HG02642 (cell line): ENCODE measurements at regions not wholly inside any gene's neighbourhood (a gene's known extent, or its start where the extent isn't known, plus 50 kb on each side); places are given as distances from the start of the nearest gene placed in this dataset.

Experiments
- ATAC-seq: cut with Tn5 transposase; IDR thresholded peaks from one replicate; pipeline ENCODE4 v1.9.1; 2021; ENCODE audit warnings: mild to moderate bottlenecking; ENCODE audit not compliant: unreplicated experiment, poor library complexity

DNA sequence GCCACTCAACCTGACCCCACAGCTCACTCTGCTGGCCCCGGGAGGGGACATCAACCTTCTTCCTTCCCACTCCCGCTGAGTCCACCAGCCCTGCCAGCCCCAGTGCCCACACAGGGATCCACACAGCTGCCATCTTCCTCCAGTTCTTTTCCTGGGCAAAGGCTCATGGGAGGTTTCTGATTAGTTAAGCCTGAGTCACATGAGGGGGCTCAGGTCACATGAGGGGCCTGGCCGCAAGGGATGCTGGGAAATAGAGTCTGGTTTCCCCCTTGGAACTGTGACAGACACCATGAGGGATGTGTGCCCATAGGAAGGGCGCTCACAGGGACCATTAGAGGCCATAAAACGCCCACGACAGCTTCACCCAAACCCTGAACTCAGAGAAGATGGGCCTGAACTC, 228.7 kb upstream of the SFSWAP start:
- ATAC-seq = no peak

DNA sequence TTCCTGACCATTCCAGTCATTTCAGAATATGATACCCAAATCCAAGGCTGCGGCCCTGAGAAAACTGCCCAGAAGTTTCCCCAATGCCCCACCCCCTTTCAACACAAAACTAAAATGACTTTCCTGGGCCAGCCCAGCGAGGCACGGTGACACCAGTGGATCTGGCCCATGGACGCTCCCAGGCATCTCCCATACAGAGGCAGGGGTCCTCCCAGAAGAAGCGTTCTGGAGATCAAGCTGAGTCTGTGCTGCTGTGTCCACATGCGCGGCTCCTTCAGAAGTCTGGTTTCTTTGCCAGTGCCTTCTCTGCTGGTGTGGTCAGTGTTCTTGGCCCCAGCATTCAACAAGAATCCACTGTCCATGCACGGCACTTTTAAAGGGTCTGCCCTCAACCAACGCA, 228.2 kb upstream of the SFSWAP start:
- no peak for ATAC-seq

DNA sequence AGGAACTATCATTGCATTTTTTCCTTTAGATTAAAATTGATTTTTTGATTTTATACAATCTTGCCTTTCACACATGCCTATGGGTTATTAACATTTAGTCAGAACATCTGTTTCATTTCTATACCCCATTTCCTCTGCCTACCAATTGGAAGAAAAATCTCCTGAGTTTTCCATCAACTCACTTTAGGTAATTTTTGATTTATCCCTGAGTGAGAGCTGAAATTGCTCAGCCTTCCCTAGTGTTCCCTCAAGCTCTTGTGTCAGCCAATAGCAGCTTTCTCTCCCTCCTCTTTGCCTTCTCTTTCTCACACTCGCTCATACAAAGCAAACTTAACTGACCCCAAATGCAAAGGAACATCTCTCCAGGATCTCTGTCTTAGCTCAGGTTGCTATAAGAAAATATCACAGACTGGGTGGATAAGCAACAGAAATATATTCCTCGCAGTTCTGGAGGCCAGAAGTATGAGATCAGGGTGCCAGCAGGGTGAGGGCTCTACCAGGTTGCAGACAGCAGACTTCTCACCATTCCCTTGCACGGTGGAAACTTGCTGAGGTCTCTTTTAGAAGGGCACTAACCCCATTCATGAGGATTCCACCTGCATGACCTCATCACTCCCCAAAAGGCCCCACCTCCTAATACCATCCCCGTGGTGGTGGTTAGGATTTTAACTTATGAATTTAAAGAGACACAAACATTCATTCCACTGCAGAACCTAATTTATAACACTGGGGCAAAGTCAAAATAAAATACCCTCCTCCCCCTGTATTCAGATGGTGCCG, 224.2 kb upstream of the SFSWAP start:
- no peak for ATAC-seq

DNA sequence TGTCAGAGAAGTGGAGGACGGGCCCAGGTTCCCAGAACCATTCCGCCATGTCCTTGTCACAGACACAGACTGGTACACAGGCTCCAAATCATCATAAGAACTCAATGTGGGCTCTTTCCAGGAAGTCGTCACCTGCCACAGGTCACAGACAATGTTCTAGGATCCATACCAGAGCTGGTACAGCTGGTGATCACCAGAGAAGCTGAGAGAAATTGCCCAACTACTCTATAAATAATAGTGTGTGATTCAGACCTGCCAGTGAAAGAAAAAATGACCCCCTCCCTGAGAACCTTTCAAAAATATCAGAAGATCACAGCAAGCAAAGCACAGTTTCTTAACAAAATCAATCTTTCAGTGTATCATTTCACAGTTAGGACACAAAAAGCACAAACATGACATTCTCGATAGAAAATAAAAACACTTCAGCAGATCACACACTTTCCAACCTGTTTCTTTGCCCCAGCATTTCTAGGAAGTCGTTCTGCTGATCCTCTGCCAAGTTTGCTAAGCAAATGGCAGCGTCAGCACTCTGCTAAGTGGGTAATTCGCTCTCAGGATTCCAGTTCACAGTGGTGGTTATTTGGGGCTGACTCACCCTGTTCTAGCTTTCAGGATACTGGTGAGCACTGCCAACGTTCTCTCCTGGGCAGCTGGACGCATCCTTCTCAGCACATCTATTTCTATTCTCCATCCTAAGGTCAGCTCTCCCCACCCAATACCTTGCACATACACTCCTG, 223.3 kb upstream of the SFSWAP start:
- no peak for ATAC-seq

DNA sequence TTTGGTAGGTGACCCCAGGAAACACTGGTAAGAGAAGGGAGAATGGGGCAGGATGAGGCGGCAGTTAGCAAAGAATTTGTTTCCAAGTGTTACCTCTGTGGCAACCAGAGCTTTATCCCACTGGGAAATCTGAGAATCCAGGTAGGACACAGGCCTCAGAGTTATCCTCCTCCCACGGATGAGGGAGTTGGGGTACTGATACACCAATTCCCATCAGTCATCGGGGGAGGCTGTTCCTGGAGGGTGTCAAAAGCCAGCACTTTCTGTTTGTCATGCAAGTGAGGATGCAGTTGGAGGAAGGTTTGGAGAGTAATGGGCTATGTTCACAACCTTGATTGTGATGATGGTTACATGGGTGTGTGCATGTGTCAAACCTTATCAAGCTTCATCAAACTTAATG, 221.2 kb upstream of the SFSWAP start:
- no peak for ATAC-seq

DNA sequence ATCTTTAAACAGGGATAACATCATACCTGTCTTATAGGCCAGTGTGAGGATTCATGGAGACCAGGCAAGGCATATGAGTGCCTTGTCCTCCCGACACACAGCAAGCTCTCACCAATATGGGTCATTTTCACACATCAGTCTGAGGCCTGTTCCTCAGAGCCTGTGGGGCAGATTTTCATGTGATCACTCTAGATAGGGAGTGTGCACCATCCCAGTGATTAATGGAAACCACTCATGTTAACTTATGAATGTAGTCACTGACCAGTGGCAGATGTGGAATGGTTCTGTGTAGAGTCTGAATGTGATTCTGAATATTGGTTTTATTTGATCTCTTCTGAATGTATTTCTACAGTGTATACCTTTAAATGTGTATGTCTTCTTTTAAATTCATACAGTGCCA, 219.7 kb upstream of the SFSWAP start:
- ATAC-seq = no peak

DNA sequence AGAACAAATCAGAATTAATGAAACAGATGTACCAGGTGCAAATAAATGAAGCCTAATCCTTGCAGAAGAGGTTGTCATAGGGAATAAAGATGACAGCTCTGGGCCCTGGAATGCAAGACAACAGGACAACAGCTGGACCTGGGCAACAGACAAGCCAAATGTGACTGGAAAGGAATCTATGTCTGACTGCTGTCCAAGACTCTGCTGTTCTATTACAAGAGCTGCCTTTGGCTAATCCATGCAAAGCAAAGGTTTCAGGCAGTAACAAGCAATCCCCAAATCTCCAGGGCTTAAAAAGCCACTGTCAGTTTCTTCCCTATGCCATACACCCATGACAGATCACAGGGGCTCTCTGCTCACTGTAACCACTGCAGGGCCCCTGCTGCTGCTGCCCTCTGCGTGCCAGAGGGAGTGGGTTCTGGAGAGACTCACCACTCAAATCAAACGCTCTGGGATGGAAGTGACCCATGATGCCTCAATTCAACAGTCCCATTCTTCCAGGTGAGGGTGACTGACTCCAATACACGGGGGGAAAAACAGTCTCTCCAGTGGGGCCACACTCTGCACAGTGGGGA, 218.9 kb upstream of the SFSWAP start:
- no peak for ATAC-seq

DNA sequence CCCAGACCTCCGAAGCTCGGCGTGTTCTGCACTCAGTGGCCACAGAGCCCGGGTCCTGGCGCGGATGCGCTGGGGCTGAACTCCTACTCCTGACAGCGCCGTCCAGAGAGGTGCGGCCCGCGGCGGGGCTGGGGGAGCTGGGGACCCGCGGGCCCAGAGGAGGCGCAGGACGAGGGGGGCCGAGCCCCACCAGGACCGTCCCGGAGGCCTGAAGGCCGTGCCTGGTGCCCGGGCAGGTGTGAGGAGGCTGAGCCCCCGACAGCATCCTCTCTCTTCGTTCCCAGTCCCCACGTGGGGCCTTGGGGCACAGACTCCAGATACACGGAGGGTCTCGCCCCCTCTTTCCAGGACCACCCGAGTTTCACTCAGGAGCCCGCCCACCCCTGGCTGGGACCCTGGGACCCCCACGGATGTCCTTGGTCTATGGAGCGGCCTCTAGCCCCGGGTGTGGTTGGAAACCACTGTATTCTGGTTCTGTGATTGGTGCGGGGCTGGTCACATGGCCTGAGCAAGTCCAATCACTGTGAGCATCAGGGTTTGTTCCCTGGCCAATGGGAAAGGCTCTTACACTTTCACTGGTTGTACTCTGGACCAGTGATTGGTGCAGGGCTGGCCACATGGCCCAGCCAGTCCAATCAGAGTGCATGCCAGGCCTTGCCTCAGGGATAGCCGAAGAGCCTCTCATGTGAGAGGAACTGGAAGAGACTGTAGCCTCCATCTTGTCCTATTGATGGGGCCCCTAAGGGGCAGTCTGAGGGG, 217.6 kb upstream of the SFSWAP start:
- no peak for ATAC-seq

DNA sequence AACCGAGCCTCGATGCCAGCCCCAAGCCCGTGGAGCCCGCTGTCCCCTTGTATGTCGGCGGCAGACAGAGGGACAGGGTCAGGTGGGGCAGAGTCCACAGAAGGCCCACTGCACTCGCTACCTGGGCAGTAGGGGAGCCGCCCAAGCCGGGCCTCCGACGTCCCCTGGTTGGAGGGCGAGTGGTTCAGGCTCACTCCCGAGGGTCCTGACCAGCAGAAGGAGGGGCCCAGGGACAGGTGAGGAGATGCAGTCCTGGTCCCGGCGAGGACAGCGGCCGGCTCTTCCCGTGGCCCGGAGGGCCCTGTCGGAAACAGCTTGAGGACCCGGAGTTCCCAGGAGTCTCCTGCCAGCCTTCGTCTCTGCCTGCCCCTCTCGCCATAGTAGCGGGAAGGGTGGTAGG, 216.7 kb upstream of the SFSWAP start:
- ATAC-seq = no peak

DNA sequence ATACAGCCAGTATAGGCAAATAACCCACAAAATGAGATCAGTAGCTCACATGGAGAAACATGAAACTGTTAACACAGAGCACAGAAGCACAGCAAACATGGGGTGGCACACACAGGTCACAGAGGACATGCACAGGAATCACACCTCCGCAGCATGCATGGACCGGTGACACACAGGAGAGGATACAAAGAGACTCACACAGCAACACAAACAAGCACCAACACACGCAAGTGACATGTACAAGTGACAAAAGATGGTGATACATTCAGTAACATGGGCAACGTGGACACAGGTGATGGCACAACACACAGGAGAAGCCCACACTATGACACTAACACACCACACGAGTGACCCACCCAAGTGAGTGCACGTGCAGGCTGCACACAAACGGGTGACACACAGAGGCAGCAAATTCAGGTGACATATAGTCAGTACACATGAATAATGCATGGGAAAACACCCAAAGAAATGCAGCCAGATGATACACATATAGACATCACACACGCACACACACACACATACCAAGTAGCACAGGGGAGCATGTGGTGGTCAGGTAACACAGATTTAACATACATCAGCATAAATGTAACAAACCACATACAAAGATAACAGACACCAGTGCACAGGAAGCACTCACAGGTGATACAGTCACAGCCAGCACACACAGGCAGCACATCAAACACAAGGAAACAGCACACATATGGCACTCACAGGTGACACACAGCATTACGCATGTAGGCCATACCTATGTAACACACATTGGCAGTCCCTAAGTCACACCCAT, 216.0 kb upstream of the SFSWAP start:
- no peak for ATAC-seq

DNA sequence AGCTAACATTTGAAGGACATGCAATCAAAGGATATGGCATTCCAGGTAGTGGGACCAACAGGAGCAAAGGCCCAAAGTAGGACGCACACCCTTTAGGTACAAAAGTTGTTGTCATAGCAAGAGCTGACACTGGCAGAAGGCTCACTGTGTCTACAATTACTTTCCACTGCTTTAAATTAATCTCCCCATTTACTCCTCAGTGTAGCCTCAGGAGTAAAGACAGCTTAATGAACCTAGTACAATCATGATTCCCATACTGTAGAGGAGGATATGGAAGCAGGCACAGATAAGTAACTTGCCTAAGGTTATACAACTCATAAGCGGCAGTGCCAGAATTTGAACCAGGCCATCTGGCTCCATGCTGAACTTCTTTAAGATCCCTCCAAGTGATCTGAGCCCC, 212.9 kb upstream of the SFSWAP start:
- no peak for ATAC-seq

DNA sequence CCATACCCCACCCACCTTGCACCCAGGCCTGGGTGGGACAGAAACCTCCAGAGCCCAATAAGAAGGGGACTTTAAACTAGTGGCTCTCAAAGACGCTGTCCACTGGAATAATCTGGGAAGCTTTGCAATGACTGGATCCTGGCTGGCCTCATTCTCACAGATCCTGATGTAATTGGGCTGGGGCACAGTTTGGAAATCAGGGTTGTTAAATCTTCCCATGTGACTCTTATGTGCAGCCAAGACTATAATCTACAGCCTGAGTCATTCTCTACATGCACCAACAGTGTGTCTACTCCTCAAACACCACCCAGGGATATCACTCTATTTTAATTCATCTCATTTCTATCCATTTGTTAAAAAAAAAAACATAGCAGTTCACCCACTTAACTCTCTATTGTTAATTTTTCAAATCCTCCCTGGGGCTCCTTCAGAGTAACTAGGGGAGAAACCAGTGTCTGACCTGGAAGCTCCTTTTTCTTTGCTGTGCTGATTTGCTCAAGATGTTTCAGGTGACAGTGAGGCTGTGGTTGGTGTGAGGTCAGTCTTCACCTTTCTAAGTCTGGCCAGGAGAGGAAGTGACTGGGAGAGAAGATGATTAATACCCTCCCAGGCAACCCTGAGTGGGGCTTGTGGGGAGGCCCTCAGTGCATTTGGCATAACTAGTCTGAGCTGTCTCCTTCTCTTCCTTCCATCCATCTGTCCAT, 211.6 kb upstream of the SFSWAP start:
- no peak for ATAC-seq

DNA sequence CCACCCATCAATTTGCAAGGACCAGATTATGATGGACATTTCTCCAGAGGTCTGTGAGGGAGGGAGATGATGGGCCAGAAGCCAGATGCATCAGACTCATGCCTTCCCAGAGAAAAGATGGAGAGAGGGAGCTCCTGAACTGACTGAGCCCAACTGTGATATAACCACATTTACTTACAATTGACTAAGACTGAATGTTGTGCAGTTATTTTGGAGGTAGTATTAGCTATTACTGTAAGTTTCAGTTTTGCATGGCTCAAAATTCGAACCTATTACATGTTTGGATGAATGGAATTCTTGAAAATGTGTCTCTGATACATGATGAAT, 211.1 kb upstream of the SFSWAP start:
- ATAC-seq = no peak

DNA sequence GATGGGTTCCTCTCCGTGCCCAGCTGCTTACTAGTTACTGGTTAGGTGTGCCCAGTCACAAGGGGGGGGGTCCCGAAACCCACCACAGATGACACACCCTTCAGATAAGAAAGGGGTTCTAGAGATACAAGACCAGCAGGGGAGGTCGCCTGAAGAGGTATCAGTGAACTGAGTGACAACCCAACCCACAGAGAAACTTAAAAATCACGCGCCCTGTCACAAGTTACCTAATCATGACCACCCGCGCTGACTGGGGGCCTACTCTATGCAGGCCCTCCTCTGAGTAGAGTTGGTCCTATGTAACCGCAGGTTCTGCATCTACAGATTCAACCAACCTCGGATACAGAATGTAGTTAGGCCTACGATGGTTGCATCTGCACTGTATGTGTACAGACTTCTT, 210.3 kb upstream of the SFSWAP start:
- ATAC-seq = no peak

DNA sequence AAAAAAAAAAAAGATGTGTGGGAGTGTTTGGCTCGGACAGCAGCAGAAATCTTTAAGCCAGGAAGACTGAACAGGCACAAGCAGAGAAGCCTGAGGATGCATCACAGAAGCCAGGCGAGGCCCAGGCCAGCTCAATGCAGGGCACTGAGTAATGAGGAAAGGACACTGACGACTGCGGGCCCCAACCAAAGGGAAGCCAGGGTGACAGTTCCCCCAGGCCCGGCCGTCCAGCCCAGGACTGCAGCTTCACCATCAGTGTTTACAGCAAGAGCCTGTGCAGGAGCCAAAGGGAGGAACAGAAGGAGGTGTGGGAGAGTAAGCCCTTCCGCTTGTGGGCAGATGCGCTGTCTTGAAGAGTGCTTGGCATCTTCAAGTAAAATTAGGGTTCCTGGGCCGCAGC, 205.3 kb upstream of the SFSWAP start:
- no peak for ATAC-seq

DNA sequence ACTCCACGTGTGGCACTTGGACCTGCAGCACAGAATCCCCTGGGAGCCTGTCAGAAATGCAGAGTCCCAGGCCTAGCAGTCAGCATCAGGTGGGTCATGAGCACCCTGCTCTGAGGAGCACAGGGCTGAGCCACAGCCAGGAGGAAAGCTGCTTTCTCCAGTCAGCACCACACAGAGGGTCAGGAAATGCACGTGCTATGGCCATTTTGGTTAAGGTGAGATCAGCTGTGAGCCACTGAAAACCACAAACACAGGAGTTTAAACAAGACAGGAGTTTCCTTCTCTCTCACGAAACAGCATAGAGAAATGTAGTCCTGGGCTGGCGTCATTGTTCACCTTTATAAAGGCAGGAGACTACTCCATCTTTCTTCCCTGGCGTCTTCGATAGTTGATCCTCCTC, 204.5 kb upstream of the SFSWAP start:
- ATAC-seq = no peak

DNA sequence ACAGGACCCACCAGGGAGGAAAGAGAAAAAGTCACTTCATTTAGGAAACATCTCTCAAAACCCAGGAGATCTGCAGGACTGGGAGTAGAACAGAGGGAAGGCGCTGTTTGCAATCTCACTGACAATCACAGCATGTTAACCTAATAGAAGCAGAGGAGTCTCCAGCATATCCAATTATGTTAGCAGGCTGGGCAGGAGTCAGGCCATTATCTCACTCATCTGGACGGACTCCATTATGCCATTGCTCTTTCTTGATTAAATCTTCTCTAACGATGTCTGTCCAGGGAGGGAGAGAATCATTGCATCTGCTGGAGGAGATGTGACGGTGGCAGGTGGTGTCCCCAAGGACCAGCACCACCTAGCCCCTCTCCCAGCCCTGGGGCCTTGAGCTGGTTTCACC, 203.8 kb upstream of the SFSWAP start:
- ATAC-seq = no peak

DNA sequence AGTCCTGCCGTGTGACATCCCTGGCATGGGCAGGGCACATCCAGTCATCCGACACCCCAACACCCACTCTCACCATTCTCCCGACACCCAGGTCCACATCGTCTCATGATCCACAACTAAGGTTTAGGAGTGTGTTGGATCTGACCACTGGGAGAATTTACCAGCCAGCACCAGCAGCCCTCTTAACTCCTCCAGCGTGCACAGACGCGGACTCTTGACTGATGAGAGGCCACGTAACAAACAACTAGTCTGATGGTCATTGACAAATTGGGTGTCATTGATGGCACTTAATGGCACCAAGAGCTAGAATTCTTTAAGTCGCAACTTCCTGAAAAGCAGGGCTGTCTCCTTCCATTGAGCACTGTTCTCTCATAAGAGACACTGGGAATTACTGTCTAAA, 203.0 kb upstream of the SFSWAP start:
- ATAC-seq = no peak

DNA sequence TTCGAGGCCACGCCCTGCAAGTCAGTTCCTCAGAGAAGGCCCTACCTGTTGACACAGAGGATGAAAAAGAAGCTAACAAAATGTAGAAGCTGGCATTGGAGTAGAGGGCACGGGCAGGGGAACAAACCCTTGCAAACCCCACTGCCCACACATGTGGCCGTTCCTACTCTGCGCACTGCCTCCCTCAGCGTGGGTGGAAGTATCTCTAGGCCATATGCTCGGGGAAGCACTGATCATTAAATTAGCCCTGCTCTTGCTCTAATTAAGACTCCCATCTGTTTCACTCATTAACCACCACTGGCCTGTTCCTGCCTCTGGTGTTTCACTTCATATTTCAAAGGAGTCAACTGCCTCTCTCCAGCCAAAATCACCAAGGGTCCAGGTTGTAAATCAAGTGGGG, 201.2 kb upstream of the SFSWAP start:
- no peak for ATAC-seq

DNA sequence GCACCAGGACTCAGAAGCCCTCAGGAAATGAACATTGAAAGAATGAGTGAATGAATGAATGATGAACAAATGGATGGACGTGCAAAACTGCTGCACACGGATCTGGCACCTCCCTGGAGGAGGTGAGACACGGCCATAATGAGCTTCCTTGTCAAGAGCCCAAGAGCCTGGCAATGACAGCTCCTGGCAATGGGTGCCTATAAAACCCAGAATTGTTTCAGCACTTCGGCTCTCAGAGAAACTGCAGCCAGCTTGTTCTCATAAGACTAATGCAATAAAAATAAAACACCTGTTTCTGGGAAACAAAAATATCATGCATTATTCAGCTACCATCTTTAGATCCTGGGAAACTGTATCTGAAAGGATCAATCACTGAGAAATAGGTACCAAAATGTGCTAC, 200.5 kb upstream of the SFSWAP start:
- ATAC-seq = no peak
